ENCODE measurements at regions not wholly inside any gene's neighbourhood (a gene's known extent, or its start where the extent isn't known, plus 50 kb on each side); places are given as distances from the start of the nearest gene placed in this dataset.

DNA sequence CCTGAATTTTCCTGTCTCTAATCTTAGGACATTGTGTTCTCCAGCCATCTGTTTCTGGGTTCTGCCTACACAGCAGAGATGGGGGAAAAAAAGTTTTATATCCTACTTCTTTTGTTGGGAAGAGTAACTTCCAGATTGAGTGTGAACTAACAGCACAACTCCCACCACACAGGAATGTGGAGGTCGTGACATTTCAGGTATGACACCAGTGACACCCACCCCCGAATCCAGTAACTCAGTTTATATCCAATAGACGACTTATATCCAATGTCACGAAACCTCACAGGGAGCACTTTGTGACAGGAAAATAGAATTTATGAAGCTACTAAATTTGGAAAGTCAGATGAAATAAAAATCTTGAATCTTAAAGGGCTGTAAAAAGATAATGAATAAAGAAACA lies 211.9 kb upstream of the GRM3 start:
- TF ChIP-seq, protein P1, sequence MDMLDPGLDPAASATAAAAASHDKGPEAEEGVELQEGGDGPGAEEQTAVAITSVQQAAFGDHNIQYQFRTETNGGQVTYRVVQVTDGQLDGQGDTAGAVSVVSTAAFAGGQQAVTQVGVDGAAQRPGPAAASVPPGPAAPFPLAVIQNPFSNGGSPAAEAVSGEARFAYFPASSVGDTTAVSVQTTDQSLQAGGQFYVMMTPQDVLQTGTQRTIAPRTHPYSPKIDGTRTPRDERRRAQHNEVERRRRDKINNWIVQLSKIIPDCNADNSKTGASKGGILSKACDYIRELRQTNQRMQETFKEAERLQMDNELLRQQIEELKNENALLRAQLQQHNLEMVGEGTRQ (IDR thresholded peaks at IDR 0.05; ENCODE audit: low read length) = no peak
- TF ChIP-seq, protein P2, sequence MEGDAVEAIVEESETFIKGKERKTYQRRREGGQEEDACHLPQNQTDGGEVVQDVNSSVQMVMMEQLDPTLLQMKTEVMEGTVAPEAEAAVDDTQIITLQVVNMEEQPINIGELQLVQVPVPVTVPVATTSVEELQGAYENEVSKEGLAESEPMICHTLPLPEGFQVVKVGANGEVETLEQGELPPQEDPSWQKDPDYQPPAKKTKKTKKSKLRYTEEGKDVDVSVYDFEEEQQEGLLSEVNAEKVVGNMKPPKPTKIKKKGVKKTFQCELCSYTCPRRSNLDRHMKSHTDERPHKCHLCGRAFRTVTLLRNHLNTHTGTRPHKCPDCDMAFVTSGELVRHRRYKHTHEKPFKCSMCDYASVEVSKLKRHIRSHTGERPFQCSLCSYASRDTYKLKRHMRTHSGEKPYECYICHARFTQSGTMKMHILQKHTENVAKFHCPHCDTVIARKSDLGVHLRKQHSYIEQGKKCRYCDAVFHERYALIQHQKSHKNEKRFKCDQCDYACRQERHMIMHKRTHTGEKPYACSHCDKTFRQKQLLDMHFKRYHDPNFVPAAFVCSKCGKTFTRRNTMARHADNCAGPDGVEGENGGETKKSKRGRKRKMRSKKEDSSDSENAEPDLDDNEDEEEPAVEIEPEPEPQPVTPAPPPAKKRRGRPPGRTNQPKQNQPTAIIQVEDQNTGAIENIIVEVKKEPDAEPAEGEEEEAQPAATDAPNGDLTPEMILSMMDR (IDR thresholded peaks at IDR 0.05; ENCODE audit: control extremely low read depth in 1 of 3, insufficient read depth in 1 of 3, low read depth in 1 of 3, low read length in 3 of 3) = no peak

All from H1 (cell line).